GM10266 (cell line): ENCODE measurements at regions not wholly inside any gene's neighbourhood (a gene's known extent, or its start where the extent isn't known, plus 50 kb on each side); places are given as distances from the start of the nearest gene placed in this dataset.

Experiments
- DNase-seq: peaks from one replicate; pipeline ENCODE4 v3.0.0; 2012; ENCODE audit errors: extremely low spot score
- TF ChIP-seq, protein P1 (sequence below): IDR thresholded peaks from 2 replicates; pipeline ENCODE4 v1.5.1; 2012; ENCODE audit warnings: mild to moderate bottlenecking, low read depth; ENCODE audit not compliant: control insufficient read depth, insufficient read depth; ENCODE audit errors: missing control alignments

- TF ChIP-seq, protein P1, sequence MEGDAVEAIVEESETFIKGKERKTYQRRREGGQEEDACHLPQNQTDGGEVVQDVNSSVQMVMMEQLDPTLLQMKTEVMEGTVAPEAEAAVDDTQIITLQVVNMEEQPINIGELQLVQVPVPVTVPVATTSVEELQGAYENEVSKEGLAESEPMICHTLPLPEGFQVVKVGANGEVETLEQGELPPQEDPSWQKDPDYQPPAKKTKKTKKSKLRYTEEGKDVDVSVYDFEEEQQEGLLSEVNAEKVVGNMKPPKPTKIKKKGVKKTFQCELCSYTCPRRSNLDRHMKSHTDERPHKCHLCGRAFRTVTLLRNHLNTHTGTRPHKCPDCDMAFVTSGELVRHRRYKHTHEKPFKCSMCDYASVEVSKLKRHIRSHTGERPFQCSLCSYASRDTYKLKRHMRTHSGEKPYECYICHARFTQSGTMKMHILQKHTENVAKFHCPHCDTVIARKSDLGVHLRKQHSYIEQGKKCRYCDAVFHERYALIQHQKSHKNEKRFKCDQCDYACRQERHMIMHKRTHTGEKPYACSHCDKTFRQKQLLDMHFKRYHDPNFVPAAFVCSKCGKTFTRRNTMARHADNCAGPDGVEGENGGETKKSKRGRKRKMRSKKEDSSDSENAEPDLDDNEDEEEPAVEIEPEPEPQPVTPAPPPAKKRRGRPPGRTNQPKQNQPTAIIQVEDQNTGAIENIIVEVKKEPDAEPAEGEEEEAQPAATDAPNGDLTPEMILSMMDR, result no peak
Measured at GRCh38 chr3:55207744-55208143, 279.4 kb downstream of the WNT5A start.

GRCh38 chr3:55205990-55206389 is 278.1 kb upstream of the LRTM1 start:
- no peak for DNase-seq
- TF ChIP-seq, protein P1, result no peak

More at GRCh38 chr3:55207744-55208143, 279.4 kb downstream of the WNT5A start:
- DNase-seq, result no peak

GRCh38 chr3:55204417-55204816 is 276.6 kb upstream of the LRTM1 start:
- DNase-seq, result no peak
- TF ChIP-seq, protein P1, result no peak

DNA sequence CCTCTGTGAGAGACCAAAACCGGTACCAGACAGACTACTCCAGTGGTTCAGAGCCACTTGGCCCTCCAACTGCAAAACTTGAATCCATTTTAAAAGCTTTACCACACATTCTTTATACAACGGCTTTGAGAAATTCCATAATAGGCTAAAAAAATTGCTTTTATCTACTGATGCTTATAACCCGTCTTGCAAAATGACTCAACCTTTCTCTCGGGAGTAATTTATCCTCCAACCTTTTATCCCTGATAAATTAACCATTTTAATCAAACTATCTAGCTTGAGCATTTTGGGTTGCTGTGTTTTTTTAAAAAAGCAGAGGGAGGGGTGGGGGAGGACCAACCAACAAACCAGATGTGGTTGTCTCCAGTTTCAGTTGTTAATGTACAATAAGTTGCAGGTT is 275.7 kb upstream of the LRTM1 start:
- TF ChIP-seq, protein P1, result no peak
- no peak for DNase-seq

DNA sequence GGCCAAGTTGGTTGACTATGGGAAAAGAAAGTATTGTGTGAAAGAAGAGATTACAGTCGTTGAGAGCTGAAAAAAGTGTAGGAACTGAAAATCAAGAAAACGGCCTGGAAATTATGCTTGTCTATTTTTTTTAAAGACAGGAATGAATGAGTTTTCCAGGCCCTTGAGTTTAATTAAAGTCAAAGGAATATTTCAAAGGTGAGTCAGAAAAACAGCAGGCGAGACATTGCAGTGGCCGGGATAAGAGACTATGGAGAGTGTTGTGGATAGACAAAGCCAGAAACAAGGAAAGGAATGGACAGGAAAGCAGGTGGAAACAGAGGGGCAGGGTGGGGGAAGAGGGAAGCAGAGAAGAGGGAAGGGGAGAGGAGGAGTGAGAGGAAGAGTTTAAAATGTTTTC is 275.1 kb upstream of the LRTM1 start:
- TF ChIP-seq, protein P1, result no peak
- DNase-seq, result no peak

DNA sequence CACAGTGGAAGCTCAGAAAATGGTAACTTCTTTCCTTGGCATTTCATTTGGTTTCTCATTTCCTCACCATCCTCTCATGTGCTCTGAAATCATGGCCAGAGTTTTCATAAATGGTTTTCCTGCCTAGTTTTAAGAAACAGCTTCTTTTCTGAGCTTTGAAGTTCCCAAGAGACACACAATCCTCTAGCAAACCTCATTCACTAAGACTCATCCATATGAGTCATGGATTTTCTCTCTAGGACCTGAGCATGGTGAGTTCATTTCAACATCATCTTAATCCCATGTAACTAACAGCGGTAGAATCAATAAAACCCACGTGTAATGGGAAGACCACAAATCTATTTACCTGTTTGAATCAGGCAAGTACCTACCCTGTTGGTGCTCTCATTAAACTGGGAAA is 274.5 kb upstream of the LRTM1 start:
- no peak for DNase-seq
- TF ChIP-seq, protein P1, result no peak

DNA sequence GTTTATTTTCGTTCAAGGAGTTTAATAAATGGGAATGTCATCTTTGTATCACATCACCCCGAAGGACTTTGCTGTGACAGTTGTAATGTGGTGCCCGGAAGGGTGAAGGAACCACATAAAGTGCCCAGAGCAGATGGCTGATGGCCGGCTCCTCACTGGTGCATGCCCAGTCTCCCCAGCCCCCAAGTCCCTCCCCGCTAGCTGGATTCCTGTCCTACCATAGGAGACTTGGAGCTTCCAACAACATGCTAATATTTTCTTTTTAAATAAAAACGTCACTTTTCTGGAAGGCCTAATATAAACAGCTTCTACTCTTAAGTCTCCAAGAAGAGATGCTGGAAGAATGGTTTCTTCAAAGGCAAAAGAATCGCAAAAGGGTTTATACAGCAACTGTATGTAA is 273.9 kb upstream of the LRTM1 start:
- TF ChIP-seq, protein P1, result no peak
- no peak for DNase-seq
